Peyer's patch (tissue), 4 donors: ENCODE measurements at regions not wholly inside any gene's neighbourhood (a gene's known extent, or its start where the extent isn't known, plus 50 kb on each side); places are given as distances from the start of the nearest gene placed in this dataset.

Source experiments
- DNase-seq, 3 donors: peaks; one replicate each; pipeline ENCODE4 v3.0.0-alpha.2; 2017 to 2019
- H3K27ac ChIP-seq, 4 donors: fragments of 200-600 bp; sonication (generic); one replicate each; pipeline ENCODE4 v1.5.1; 2016 to 2019
- H3K27me3 ChIP-seq, 2 donors: fragments of 200-600 bp; sonication (generic); one replicate each; pipeline ENCODE4 v1.5.1; 2019
- H3K36me3 ChIP-seq, 3 donors: fragments of 200-600 bp; sonication (generic); one replicate each; pipeline ENCODE4 v1.5.1; 2016 to 2019
- H3K4me1 ChIP-seq, 4 donors: fragments of 200-600 bp; sonication (generic); one replicate each; pipeline ENCODE4 v1.5.1; 2016 to 2019
- H3K4me3 ChIP-seq, 4 donors: fragments of 200-600 bp; sonication (generic); 1 replicate in 3 of 4; 2 replicates in 1 of 4; pipeline ENCODE4 v1.5.1; 2016 to 2019; ENCODE audit warnings: mild to moderate bottlenecking in 1 of 4
- H3K9me3 ChIP-seq, 4 donors: fragments of 200-600 bp; sonication (generic); one replicate each; pipeline ENCODE4 v1.5.1; 2016 to 2019; ENCODE audit warnings: mild to moderate bottlenecking in 1 of 4
- CTCF ChIP-seq, 6 experiments: fragments of 450-650 bp in 4 of 6; fragments of 200-600 bp in 2 of 6; sonication (generic) in 1 of 6; IDR thresholded peaks; one replicate each; pipeline ENCODE4 v1.5.1; 2017 to 2019; ENCODE audit warnings: antibody characterized with exemption in 6 of 6, mild to moderate bottlenecking in 3 of 6, moderate library complexity in 1 of 6
- POLR2A ChIP-seq, 2 donors: fragments of 450-650 bp; IDR thresholded peaks; one replicate each; pipeline ENCODE4 v1.5.1; 2017; ENCODE audit warnings: antibody characterized with exemption in 2 of 2, mild to moderate bottlenecking in 2 of 2, moderate library complexity in 2 of 2

DNA sequence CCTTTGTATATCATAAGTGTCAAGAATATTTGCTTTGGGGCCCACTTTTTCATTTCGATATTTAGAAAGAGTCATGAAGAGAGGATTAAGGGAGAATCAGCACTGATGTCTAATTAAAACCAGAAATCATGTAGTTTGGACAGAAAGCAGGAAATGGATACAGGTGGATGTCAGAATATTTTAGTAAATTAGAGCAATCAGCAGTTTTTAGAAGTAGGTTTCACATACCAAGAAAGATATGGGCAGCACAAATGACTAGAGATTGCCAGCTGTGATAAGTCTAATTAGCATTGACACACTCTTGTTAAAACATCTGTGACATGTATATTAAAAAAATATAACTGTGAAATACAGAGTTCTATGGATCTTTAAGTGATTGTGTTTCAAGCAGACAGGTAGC is 180.8 kb upstream of the POM121L12 start:
- TF ChIP-seq POLR2A (IDR thresholded peaks at IDR 0.05) (no peak), CTCF (IDR thresholded peaks at IDR 0.05) (no peak)
- no peaks in the 10 kb centered on the region for H3K27me3 ChIP-seq
- H3K36me3 ChIP-seq = no peaks in the 10 kb centered on the region
- H3K27ac ChIP-seq = no peak overlapping the region
- no peak overlapping the region for H3K4me3 ChIP-seq
- no peaks in the 10 kb centered on the region for H3K9me3 ChIP-seq
- no peak for DNase-seq
- H3K4me1 ChIP-seq = no peaks in the 10 kb centered on the region

DNA sequence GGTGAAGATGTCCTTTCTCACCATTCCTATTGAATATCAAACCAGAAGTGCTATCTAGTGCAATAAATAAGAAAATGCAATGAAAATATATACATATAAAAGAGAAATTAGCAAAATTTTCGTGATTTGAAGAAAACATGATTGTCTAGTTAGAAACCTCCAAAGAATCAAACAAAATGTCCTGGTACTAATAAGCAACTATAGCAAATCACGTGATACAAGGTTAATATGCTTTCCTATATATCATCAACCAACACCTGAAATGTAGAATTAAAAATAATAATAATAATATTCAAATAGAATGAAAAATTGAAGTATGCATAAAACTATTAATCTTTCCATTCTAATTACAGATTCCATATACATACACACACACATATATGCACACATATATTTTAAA is 183.9 kb upstream of the POM121L12 start:
- H3K27me3 ChIP-seq = no peaks in the 10 kb centered on the region
- H3K4me3 ChIP-seq = no peak overlapping the region
- TF ChIP-seq CTCF (IDR thresholded peaks at IDR 0.05) = no peak
- no peak for TF ChIP-seq POLR2A (IDR thresholded peaks at IDR 0.05)
- no peaks in the 10 kb centered on the region for H3K4me1 ChIP-seq
- H3K36me3 ChIP-seq = no peaks in the 10 kb centered on the region
- DNase-seq = no peak
- H3K27ac ChIP-seq = no peak overlapping the region
- no peaks in the 10 kb centered on the region for H3K9me3 ChIP-seq

DNA sequence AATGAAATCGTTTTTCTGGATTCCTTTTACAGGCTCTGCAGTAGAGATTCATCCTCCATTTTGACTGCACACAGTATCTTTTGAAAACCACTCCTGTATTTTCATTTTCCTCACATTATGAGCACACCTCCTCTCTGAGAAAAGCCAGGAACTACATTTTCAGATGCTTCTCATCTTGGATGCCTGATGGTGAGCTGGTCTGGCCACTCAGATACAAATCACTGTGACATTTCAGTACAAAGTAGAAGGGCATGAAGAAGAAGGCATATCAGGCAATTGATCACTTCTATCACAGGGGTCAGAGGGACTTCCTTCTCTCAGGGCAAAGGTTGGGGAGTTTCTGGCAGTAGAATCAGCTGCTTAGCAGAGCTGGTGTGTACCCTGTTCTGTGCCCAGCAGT is 192.0 kb upstream of the POM121L12 start:
- Histone ChIP-seq H3K4me1 (no peaks in the 10 kb centered on the region), H3K9me3 (peaks cover 0 to 3% (median 0%) of the 10 kb centered on the region in 4 donors), H3K27ac (no peak overlapping the region), H3K4me3 (no peak overlapping the region), H3K36me3 (no peaks in the 10 kb centered on the region), H3K27me3 (no peaks in the 10 kb centered on the region)
- no peak for DNase-seq
- TF ChIP-seq POLR2A (IDR thresholded peaks at IDR 0.05) (no peak), CTCF (IDR thresholded peaks at IDR 0.05) (no peak)

- Histone ChIP-seq H3K9me3 (peaks cover 0 to 3% (median 0%) of the 10 kb centered on the region in 4 donors), H3K27ac (no peak overlapping the region), H3K36me3 (no peaks in the 10 kb centered on the region), H3K4me1 (no peaks in the 10 kb centered on the region), H3K4me3 (no peak overlapping the region), H3K27me3 (no peaks in the 10 kb centered on the region)
- TF ChIP-seq CTCF (IDR thresholded peaks at IDR 0.05) = no peak
- TF ChIP-seq POLR2A (IDR thresholded peaks at IDR 0.05) = no peak
- no peak for DNase-seq
These were observed 193.1 kb upstream of the POM121L12 start for GRCh38 chr7:52842202-52842900.

DNA sequence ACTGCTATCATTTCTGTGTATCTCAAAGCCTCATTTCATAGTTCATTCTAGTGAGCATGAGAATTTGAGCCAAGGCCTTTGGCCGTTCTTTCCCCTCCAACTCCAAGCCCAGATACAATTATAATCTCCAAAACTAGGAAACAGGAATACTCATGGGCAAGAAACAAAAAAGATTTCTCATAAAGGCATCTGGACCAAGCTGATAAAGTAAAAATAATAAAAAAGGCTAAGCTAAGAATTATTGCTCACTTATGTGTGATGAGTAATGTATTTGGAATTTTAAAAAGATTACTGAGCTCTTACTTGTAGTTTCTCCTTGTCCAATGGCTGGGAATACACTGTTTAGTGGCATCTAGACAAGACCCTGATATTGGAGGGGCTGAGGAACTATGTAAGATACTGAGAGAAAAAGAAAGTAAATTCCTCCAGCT is 196.4 kb upstream of the POM121L12 start:
- Histone ChIP-seq H3K27me3 (no peaks in the 10 kb centered on the region), H3K9me3 (no peaks in the 10 kb centered on the region), H3K36me3 (no peaks in the 10 kb centered on the region), H3K27ac (no peak overlapping the region), H3K4me3 (no peak overlapping the region), H3K4me1 (no peaks in the 10 kb centered on the region)
- TF ChIP-seq CTCF (IDR thresholded peaks at IDR 0.05) = no peak
- TF ChIP-seq POLR2A (IDR thresholded peaks at IDR 0.05) = no peak
- no peak for DNase-seq

DNA sequence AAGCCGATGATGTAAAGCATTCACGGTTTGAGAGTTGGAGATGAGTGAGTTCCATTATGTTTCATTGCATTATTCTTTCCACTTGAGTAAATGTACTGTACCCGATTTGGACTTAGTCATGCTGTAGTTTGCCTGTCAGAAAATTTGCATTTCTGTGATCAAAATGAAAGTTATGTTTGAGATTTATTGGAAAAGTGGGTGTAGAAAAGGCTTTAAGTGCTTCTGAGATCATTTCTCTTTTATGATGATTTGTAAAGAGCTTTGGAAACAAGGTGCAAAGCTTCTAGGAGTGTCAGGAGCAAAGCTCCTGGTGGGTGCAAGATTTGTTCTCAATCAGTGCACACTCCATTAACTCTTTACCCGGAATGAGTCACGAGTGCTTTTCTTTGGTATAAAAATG is 204.1 kb upstream of the POM121L12 start:
- no peak for DNase-seq
- H3K27me3 ChIP-seq = no peaks in the 10 kb centered on the region
- no peak overlapping the region for H3K27ac ChIP-seq
- TF ChIP-seq POLR2A (IDR thresholded peaks at IDR 0.05) (no peak), CTCF (IDR thresholded peaks at IDR 0.05) (no peak)
- no peaks in the 10 kb centered on the region for H3K9me3 ChIP-seq
- no peaks in the 10 kb centered on the region for H3K4me1 ChIP-seq
- no peaks in the 10 kb centered on the region for H3K36me3 ChIP-seq
- H3K4me3 ChIP-seq = no peak overlapping the region
